ENCODE measurements at regions not wholly inside any gene's neighbourhood (a gene's known extent, or its start where the extent isn't known, plus 50 kb on each side); places are given as distances from the start of the nearest gene placed in this dataset.

- H3K27ac ChIP-seq: no peak overlapping the region
- no peak for TF ChIP-seq CTCF (conservative IDR thresholded peaks at IDR 0.05)
These were observed 116.3 kb downstream of the TTC32 start for GRCh38 chr2:19785447-19785846.

GRCh38 chr2:19784456-19784855 is 117.3 kb downstream of the TTC32 start:
- no peak overlapping the region for H3K27ac ChIP-seq
- no peak for TF ChIP-seq CTCF (conservative IDR thresholded peaks at IDR 0.05)

- TF ChIP-seq CTCF (conservative IDR thresholded peaks at IDR 0.05): no peak
- H3K27ac ChIP-seq: no peak overlapping the region
These were observed 117.8 kb downstream of the TTC32 start for GRCh38 chr2:19783935-19784334.

GRCh38 chr2:19776941-19777514 is 124.8 kb downstream of the TTC32 start:
- peak overlapping the region; percentile 6; the same call in 1 of the 2 replicates for H3K27ac ChIP-seq
- no peak for TF ChIP-seq CTCF (conservative IDR thresholded peaks at IDR 0.05)

GRCh38 chr2:19775838-19776237 is 125.9 kb downstream of the TTC32 start:
- no peak overlapping the region for H3K27ac ChIP-seq
- TF ChIP-seq CTCF (conservative IDR thresholded peaks at IDR 0.05): no peak

- H3K27ac ChIP-seq: no peak overlapping the region
- no peak for TF ChIP-seq CTCF (conservative IDR thresholded peaks at IDR 0.05)
These were observed 126.5 kb downstream of the TTC32 start for GRCh38 chr2:19775315-19775714.

GRCh38 chr2:19774805-19775176 is 127.0 kb downstream of the TTC32 start:
- no peak for TF ChIP-seq CTCF (conservative IDR thresholded peaks at IDR 0.05)
- H3K27ac ChIP-seq: no peak overlapping the region
